ENCODE measurements at regions not wholly inside any gene's neighbourhood (a gene's known extent, or its start where the extent isn't known, plus 50 kb on each side); places are given as distances from the start of the nearest gene placed in this dataset.

- peaks cover 47% of the 10 kb centered on the region for H3K9me3 Mint-ChIP-seq
Measured at GRCh38 chr14:97445367-97445766, 648.2 kb downstream of the VRK1 start.

GRCh38 chr14:97446087-97446486 lies 648.9 kb downstream of the VRK1 start:
- H3K4me3 Mint-ChIP-seq = no peak overlapping the region
- no peaks in the 10 kb centered on the region for H3K36me3 Mint-ChIP-seq (ENCODE audit: low read depth)
- no peaks in the 10 kb centered on the region for H3K4me1 Mint-ChIP-seq (ENCODE audit: low read depth)
- no peak for TF ChIP-seq CTCF (IDR thresholded peaks at IDR 0.05)
- H3K27me3 Mint-ChIP-seq (ENCODE audit: insufficient read depth) = no peaks in the 10 kb centered on the region; the same call in 1 of the 2 replicates
- H3K9me3 Mint-ChIP-seq = peaks cover 47% of the 10 kb centered on the region
- H3K27ac Mint-ChIP-seq = no peak overlapping the region
- no peak for DNase-seq

More at GRCh38 chr14:97445367-97445766, 648.2 kb downstream of the VRK1 start:
- no peak for TF ChIP-seq CTCF (IDR thresholded peaks at IDR 0.05)
- Mint-ChIP-seq H3K27ac (no peak overlapping the region), H3K36me3 (ENCODE audit: low read depth) (no peaks in the 10 kb centered on the region), H3K4me1 (ENCODE audit: low read depth) (no peaks in the 10 kb centered on the region), H3K27me3 (ENCODE audit: insufficient read depth) (no peaks in the 10 kb centered on the region; the same call in 1 of the 2 replicates), H3K4me3 (no peak overlapping the region)
- no peak for DNase-seq

- Mint-ChIP-seq H3K27me3 (ENCODE audit: insufficient read depth) (no peaks in the 10 kb centered on the region; the same call in 1 of the 2 replicates), H3K4me1 (ENCODE audit: low read depth) (no peaks in the 10 kb centered on the region), H3K27ac (no peak overlapping the region), H3K9me3 (peaks cover 37% of the 10 kb centered on the region), H3K4me3 (no peak overlapping the region), H3K36me3 (ENCODE audit: low read depth) (no peaks in the 10 kb centered on the region)
- no peak for TF ChIP-seq CTCF (IDR thresholded peaks at IDR 0.05)
- DNase-seq = no peak
Measured at GRCh38 chr14:97452314-97452713, 655.1 kb downstream of the VRK1 start.

- no peak for DNase-seq
- TF ChIP-seq CTCF (IDR thresholded peaks at IDR 0.05) = no peak
- Mint-ChIP-seq H3K9me3 (peaks cover 51% of the 10 kb centered on the region), H3K27me3 (ENCODE audit: insufficient read depth) (peaks cover 3% of the 10 kb centered on the region; the same call in 1 of the 2 replicates), H3K27ac (no peak overlapping the region), H3K4me1 (ENCODE audit: low read depth) (no peaks in the 10 kb centered on the region), H3K36me3 (ENCODE audit: low read depth) (peaks cover 5% of the 10 kb centered on the region; the same call in 1 of the 2 replicates), H3K4me3 (no peak overlapping the region)
Measured at GRCh38 chr14:97453991-97454390, 656.8 kb downstream of the VRK1 start.

- H3K36me3 Mint-ChIP-seq (ENCODE audit: low read depth) = peaks cover 5% of the 10 kb centered on the region; the same call in 1 of the 2 replicates
- H3K27me3 Mint-ChIP-seq (ENCODE audit: insufficient read depth) = peaks cover 3% of the 10 kb centered on the region; the same call in 1 of the 2 replicates
- H3K4me1 Mint-ChIP-seq (ENCODE audit: low read depth) = no peaks in the 10 kb centered on the region
- no peak overlapping the region for H3K27ac Mint-ChIP-seq
- TF ChIP-seq CTCF (IDR thresholded peaks at IDR 0.05) = no peak
- H3K9me3 Mint-ChIP-seq = peaks cover 65% of the 10 kb centered on the region
- H3K4me3 Mint-ChIP-seq = no peak overlapping the region
- no peak for DNase-seq
Measured at GRCh38 chr14:97456462-97456861, 659.3 kb downstream of the VRK1 start.

- no peak overlapping the region for H3K27ac Mint-ChIP-seq
- H3K36me3 Mint-ChIP-seq (ENCODE audit: low read depth) = peaks cover 5% of the 10 kb centered on the region; the same call in 1 of the 2 replicates
- no peak overlapping the region for H3K4me3 Mint-ChIP-seq
- H3K9me3 Mint-ChIP-seq = peaks cover 65% of the 10 kb centered on the region
- H3K4me1 Mint-ChIP-seq (ENCODE audit: low read depth) = no peaks in the 10 kb centered on the region
- H3K27me3 Mint-ChIP-seq (ENCODE audit: insufficient read depth) = peaks cover 3% of the 10 kb centered on the region; the same call in 1 of the 2 replicates
- no peak for DNase-seq
- no peak for TF ChIP-seq CTCF (IDR thresholded peaks at IDR 0.05)
Measured at GRCh38 chr14:97456958-97457357, 659.8 kb downstream of the VRK1 start.
